ENCODE measurements at regions not wholly inside any gene's neighbourhood (a gene's known extent, or its start where the extent isn't known, plus 50 kb on each side); places are given as distances from the start of the nearest gene placed in this dataset.

- peaks cover 39% of the 10 kb centered on the region for H3K4me1 Mint-ChIP-seq
- H3K27me3 Mint-ChIP-seq (ENCODE audit: low read depth), result no peaks in the 10 kb centered on the region
- TF ChIP-seq CTCF (IDR thresholded peaks at IDR 0.05; ENCODE audit: unreplicated experiment in 3 of 3), result no peak
- H3K4me3 Mint-ChIP-seq, result no peak overlapping the region
- no peaks in the 10 kb centered on the region for H3K36me3 Mint-ChIP-seq (ENCODE audit: low read depth)
- peaks cover 4% of the 10 kb centered on the region for H3K9me3 Mint-ChIP-seq
- no peak overlapping the region for H3K27ac Mint-ChIP-seq
These were observed 373.5 kb upstream of the TBX3 start for GRCh38 chr12:115057445-115057844.

- TF ChIP-seq CTCF (IDR thresholded peaks at IDR 0.05; ENCODE audit: unreplicated experiment in 3 of 3), result no peak
- H3K4me3 Mint-ChIP-seq, result peak overlapping the region in 1 of 3 experiments; percentile 68
- peak overlapping the region in 1 of 3 experiments; percentile 10 for H3K27ac Mint-ChIP-seq
- H3K9me3 Mint-ChIP-seq, result peaks cover 4% of the 10 kb centered on the region
- H3K4me1 Mint-ChIP-seq, result peaks cover 24% of the 10 kb centered on the region
- no peaks in the 10 kb centered on the region for H3K36me3 Mint-ChIP-seq (ENCODE audit: low read depth)
- H3K27me3 Mint-ChIP-seq (ENCODE audit: low read depth), result no peaks in the 10 kb centered on the region
These were observed 367.4 kb upstream of the TBX3 start for GRCh38 chr12:115051378-115051777.

- no peaks in the 10 kb centered on the region for H3K27me3 Mint-ChIP-seq (ENCODE audit: low read depth)
These were observed 365.6 kb upstream of the TBX3 start for GRCh38 chr12:115049614-115050013.

GRCh38 chr12:115046805-115047204 lies 362.8 kb upstream of the TBX3 start:
- TF ChIP-seq CTCF (IDR thresholded peaks at IDR 0.05; ENCODE audit: unreplicated experiment in 3 of 3), result no peak
- H3K27ac Mint-ChIP-seq, result no peak overlapping the region

More at GRCh38 chr12:115049614-115050013, 365.6 kb upstream of the TBX3 start:
- H3K9me3 Mint-ChIP-seq, result no peaks in the 10 kb centered on the region
- H3K4me1 Mint-ChIP-seq, result peaks cover 10% of the 10 kb centered on the region
- no peaks in the 10 kb centered on the region for H3K36me3 Mint-ChIP-seq (ENCODE audit: low read depth)
- no peak for TF ChIP-seq CTCF (IDR thresholded peaks at IDR 0.05; ENCODE audit: unreplicated experiment in 3 of 3)
- H3K27ac Mint-ChIP-seq, result no peak overlapping the region
- H3K4me3 Mint-ChIP-seq, result no peak overlapping the region

GRCh38 chr12:115044073-115044472 lies 360.1 kb upstream of the TBX3 start:
- Mint-ChIP-seq H3K27me3 (ENCODE audit: low read depth) (peaks cover 7% of the 10 kb centered on the region), H3K36me3 (ENCODE audit: low read depth) (no peaks in the 10 kb centered on the region), H3K4me1 (peaks cover 12% of the 10 kb centered on the region), H3K27ac (no peak overlapping the region), H3K9me3 (peaks cover 9% of the 10 kb centered on the region), H3K4me3 (no peak overlapping the region)
- no peak for TF ChIP-seq CTCF (IDR thresholded peaks at IDR 0.05; ENCODE audit: unreplicated experiment in 3 of 3)

More at GRCh38 chr12:115046805-115047204, 362.8 kb upstream of the TBX3 start:
- no peaks in the 10 kb centered on the region for H3K36me3 Mint-ChIP-seq (ENCODE audit: low read depth)
- H3K9me3 Mint-ChIP-seq, result peaks cover 6% of the 10 kb centered on the region
- H3K27me3 Mint-ChIP-seq (ENCODE audit: low read depth), result no peaks in the 10 kb centered on the region
- no peak overlapping the region for H3K4me3 Mint-ChIP-seq
- peaks cover 20% of the 10 kb centered on the region for H3K4me1 Mint-ChIP-seq

GRCh38 chr12:115043079-115043478 lies 359.1 kb upstream of the TBX3 start:
- Mint-ChIP-seq H3K4me1 (peaks cover 14% of the 10 kb centered on the region), H3K36me3 (ENCODE audit: low read depth) (no peaks in the 10 kb centered on the region), H3K27me3 (ENCODE audit: low read depth) (peaks cover 7% of the 10 kb centered on the region), H3K4me3 (no peak overlapping the region), H3K9me3 (peaks cover 9% of the 10 kb centered on the region), H3K27ac (no peak overlapping the region)
- no peak for TF ChIP-seq CTCF (IDR thresholded peaks at IDR 0.05; ENCODE audit: unreplicated experiment in 3 of 3)
